GM12891 (cell line): ENCODE measurements at regions not wholly inside any gene's neighbourhood (a gene's known extent, or its start where the extent isn't known, plus 50 kb on each side); places are given as distances from the start of the nearest gene placed in this dataset.
"Not testable (repeated sequence)": the region's sequence is repeated elsewhere in the genome, so short reads cannot be mapped to it uniquely, and the experiment has no call there.

Experiments used
- DNase-seq: peaks from one replicate; pipeline ENCODE4 v3.0.0; 2011; ENCODE audit warnings: low spot score; ENCODE audit not compliant: insufficient read length
- FAIRE-seq: peaks from 2 replicates; lab custom pipeline; 2011; peaks lifted over from hg19 to GRCh38; lab: Jason Lieb, UNC
- PAX5 ChIP-seq: IDR thresholded peaks from 2 replicates; pipeline ENCODE4 v1.6.1; 2011; ENCODE audit warnings: low read length, moderate library complexity, mild to moderate bottlenecking; ENCODE audit not compliant: insufficient read depth, severe bottlenecking
- POLR2A ChIP-seq: IDR thresholded peaks from 2 replicates; pipeline ENCODE4 v1.6.1; 2011; ENCODE audit warnings: low read depth, low read length, control low read depth
- POLR2AphosphoS5 ChIP-seq: IDR thresholded peaks from 2 replicates; pipeline ENCODE4 v1.6.1; 2011; ENCODE audit warnings: low read depth, low read length, control low read depth
- POU2F2 ChIP-seq: IDR thresholded peaks from 2 replicates; pipeline ENCODE4 v1.6.1; 2011; ENCODE audit warnings: low read depth, mild to moderate bottlenecking, control low read depth, low read length, moderate library complexity
- SPI1 ChIP-seq: IDR thresholded peaks from 2 replicates; pipeline ENCODE4 v1.6.1; 2011; ENCODE audit warnings: low read depth, low read length, control low read depth
- TAF1 ChIP-seq: IDR thresholded peaks from 2 replicates; pipeline ENCODE4 v1.6.1; 2011; ENCODE audit warnings: low read depth, low read length, control low read depth

DNA sequence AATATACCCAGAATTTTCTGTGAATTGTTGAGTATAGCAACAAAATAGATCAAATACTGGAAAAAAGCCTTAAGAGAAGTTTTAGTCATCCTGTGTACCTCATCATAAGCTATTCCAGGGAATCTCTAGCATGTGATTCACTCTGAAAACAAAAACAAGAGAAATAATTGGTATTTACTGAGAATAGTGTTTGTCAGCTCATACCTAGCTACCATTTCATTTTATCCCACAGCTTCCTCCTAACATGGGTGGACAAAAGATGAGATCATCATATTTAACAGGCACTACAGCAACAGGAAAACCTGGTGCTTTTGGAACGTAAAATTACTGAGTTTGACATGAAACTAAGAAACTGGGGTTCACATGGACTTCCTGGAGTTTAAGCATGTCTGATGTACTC lies 753.5 kb upstream of the NECTIN3 start:
- TF ChIP-seq SPI1 (no peak), PAX5 (no peak), TAF1 (no peak), POU2F2 (no peak), POLR2AphosphoS5 (no peak), POLR2A (no peak)
- DNase-seq = no peak
- FAIRE-seq = no peak

GRCh38 chr3:110323349-110323748 lies 748.3 kb upstream of the NECTIN3 start:
- DNase-seq = no peak
- TF ChIP-seq POU2F2 (no peak), SPI1 (no peak), POLR2AphosphoS5 (no peak), TAF1 (no peak), PAX5 (no peak), POLR2A (no peak)
- no peak for FAIRE-seq

DNA sequence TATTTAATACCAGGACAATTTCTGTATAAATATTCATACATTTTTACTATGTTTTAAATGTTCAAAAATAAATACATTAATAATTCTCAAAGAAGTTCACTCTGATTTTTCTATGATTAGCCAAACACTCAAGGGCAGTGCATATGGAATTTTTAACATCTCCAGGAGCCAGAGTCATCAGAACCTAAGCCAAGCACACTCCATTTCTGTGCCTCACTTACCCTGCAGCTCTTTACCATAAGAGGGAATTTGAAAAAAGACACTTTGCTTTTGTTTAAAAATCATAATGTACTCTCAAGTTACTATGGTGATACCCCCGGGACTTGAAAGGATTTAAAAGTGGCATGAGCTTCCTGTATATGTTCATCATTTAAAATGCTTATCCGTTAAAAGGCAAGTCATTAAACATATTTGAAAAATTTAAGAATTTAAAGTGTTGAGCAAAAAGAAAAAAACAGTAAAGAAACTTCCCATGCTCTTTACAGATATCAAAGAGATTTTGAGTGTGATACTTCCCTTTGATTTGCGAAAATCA lies 747.4 kb upstream of the NECTIN3 start:
- TF ChIP-seq POLR2AphosphoS5 = no peak
- DNase-seq (no peak), FAIRE-seq (no peak)

- no peak for DNase-seq
Measured at GRCh38 chr3:110327870-110328269, 743.7 kb upstream of the NECTIN3 start.

GRCh38 chr3:110331562-110331961 lies 740.1 kb upstream of the NECTIN3 start:
- not testable (repeated sequence) for DNase-seq, FAIRE-seq

More at GRCh38 chr3:110327870-110328269, 743.7 kb upstream of the NECTIN3 start:
- no peak for TF ChIP-seq POLR2A
- TF ChIP-seq TAF1 = no peak
- no peak for FAIRE-seq

GRCh38 chr3:110332629-110333028 lies 739.0 kb upstream of the NECTIN3 start:
- FAIRE-seq = no peak
- DNase-seq = no peak
- TF ChIP-seq POLR2AphosphoS5 (no peak), TAF1 (no peak), POLR2A (no peak), PAX5 (no peak), POU2F2 (no peak), SPI1 (no peak)

GRCh38 chr3:110341047-110341446 lies 730.6 kb upstream of the NECTIN3 start:
- no peak for FAIRE-seq
- no peak for DNase-seq
- TF ChIP-seq POLR2A (no peak), PAX5 (no peak), SPI1 (no peak), POLR2AphosphoS5 (no peak), TAF1 (no peak), POU2F2 (no peak)

- no peak for DNase-seq
- TF ChIP-seq PAX5 = no peak
- no peak for TF ChIP-seq SPI1
- TF ChIP-seq POLR2AphosphoS5 = no peak
- TF ChIP-seq TAF1 = no peak
- TF ChIP-seq POLR2A = no peak
- no peak for TF ChIP-seq POU2F2
- FAIRE-seq = no peak
Measured at GRCh38 chr3:110343376-110343775, 728.2 kb upstream of the NECTIN3 start.

DNA sequence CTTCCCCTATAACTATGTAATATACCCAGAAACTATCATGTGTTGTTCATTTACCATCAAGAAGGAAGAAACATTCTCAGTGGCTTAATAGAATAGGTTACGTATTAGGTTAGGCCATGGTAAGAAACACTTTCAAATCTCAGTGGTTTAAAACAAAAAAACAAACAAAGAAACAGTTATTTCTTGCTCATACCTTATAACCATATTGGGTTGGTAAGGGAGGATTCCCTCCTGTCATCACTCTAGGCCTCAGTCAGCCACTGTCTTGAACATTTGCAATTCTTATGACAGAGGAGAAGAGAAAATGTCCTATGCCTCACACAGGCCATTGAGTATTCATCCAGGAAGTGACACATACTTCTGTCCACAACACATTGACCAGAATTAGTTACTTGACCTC lies 727.7 kb upstream of the NECTIN3 start:
- FAIRE-seq (no peak), DNase-seq (no peak)
- TF ChIP-seq TAF1 (no peak), POU2F2 (no peak), PAX5 (no peak), POLR2A (no peak), POLR2AphosphoS5 (no peak), SPI1 (no peak)

DNA sequence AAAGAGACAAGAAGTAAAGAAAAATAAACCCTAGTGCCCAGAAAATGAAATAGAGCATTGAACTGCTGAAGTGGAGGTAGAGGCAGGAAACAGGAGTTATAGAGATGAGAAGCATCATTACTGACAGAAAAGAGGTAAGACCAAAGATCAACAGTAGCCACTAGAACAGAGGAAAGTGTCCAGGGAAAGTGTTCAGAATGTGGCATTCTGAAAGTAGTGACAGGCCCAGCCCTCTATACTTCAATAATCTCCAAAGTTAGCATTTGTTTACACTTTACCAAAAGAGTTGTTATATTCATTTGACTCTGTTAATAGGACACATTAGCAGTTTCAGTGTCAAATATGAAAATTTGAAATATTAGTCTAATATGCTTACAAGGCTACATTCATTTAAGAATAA lies 727.1 kb upstream of the NECTIN3 start:
- TF ChIP-seq POLR2A (no peak), SPI1 (no peak), POU2F2 (no peak), TAF1 (no peak), PAX5 (no peak), POLR2AphosphoS5 (no peak)
- DNase-seq (no peak), FAIRE-seq (no peak)
